ENCODE measurements at regions not wholly inside any gene's neighbourhood (a gene's known extent, or its start where the extent isn't known, plus 50 kb on each side); places are given as distances from the start of the nearest gene placed in this dataset.

DNA sequence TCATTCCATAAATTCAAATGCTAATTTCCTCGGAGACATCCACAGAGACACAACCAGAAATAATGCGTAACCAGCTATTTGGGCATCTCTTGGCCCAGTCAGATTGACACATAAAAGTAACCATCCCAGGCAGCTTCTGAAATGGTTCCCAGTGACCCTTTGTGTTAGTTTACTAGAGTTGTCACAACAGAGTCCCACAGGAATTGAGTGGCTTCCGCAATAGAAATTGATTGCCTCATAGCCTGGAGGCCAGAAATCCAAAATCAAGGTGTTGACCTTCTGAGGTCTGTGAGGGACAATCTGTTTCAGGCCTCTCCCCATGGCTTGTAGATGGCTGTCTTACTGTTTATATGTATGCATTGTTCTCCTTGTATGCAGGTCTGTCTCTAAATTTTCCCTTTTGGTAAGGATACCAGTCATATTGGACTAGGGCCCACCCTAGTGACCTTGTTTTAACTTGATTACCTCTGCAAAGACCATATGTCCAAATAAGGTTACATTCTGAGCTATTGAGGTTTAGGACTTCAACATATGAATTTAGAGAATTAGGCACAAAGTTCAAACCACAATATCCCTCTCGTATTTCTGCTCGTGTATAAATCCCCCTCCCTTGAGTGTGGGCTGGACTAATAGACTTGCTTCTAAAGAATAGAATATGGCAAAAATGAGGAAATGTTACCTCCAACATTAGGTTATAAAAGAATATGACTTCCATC, 78.2 kb upstream of the FGGY start:
- no peak for DNase-seq

DNA sequence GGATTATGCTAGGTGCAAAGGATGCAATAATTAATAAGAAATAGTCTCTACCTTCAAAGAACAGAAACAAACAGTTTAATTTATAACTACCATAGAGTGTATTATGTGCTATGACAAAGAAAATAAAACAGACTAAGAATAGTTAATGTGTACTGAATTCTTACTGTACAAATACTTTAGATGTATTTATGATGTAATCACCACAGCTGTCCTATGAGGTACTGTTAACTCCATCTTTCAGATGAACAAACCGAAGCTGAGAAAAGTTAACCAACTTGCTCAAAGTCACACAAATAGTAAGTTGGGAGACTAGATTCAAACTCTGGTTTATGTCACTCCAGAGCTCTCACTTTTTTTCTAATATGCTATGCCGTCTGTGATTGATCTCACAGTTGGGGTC, 77.0 kb upstream of the FGGY start:
- no peak for DNase-seq
- in situ Hi-C loops (cut with MboI; ENCODE audit: low pct_unique_long_range_greater_than_20kb, low sequenced_read_pairs) = no loop called here

More for the DNA sequence above, 78.2 kb upstream of the FGGY start:
- in situ Hi-C loops (cut with MboI; ENCODE audit: low pct_unique_long_range_greater_than_20kb, low sequenced_read_pairs) = no loop called here

DNA sequence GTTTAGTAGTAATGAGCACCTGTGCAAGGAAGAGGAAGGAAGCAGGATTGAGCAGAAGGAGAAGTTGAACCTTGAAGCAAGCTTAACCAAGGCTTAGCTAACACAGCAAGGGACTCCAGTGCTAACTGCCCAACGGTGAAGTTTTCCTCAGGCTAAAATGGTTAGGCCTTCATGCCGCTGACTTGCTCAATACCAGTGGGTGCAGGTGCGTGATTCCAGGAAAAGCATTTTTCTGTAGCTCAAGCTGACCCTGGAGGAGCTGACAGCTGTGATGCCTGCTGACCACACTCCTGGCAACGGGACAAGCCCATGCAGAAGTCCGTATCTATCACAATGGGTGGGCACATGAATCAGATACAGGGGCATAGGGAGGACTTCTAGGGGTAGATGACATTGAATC, 76.5 kb upstream of the FGGY start:
- peak; percentile 43 for DNase-seq
- in situ Hi-C loops (cut with MboI; ENCODE audit: low pct_unique_long_range_greater_than_20kb, low sequenced_read_pairs) = no loop called here

DNA sequence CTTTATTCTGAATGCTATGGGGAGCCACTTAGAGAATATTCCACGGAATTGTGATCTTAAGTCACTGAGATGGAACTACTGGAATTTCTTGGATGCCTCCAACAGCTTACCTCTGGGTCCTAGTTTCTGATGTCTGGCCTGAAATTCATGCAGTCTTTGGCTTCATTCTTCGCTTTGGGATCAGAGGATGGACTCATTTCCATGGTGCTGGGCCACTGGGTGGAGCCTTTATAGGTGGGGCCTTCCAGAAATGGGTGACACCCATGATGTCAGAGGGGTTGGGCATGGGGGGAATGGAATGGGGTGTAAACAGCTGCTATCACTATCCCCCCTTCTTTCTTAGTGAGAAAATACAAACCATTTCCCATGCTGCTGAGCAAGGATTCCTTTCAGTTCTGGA, 73.7 kb upstream of the FGGY start:
- in situ Hi-C loops (cut with MboI; ENCODE audit: low pct_unique_long_range_greater_than_20kb, low sequenced_read_pairs) = no loop called here
- no peak for DNase-seq

DNA sequence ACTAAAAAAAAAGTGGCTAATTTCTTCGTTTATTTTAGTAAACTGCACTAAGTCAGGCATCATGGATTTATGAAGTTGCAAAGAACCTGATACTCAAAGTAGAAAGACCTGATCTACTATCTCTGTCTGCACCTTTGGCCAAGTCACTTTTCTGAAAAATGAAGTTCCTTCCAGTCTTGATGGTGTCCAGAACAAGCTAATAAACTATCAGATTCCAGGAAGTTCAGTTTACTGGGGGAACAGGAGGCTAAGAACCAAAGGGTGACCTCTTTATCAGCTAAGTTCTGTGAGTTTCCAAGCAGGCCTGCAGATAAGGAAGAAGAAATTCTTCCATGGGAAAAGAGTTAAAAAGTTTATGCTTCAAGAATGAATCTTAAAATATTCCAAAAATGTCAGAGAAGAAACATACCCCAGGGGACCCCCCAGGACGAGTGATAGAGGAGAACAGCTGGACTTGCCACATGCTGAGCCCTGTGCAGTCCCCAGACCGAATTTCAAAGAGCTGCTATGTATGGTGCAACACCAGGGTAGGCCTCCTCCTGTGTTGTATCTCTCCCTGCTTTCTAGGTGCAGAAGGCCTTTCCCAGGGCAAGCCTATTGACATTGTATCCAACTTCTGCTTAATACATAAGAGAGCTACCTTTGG, 72.8 kb upstream of the FGGY start:
- in situ Hi-C loops (cut with MboI; ENCODE audit: low pct_unique_long_range_greater_than_20kb, low sequenced_read_pairs) = no loop called here
- no peak for DNase-seq

DNA sequence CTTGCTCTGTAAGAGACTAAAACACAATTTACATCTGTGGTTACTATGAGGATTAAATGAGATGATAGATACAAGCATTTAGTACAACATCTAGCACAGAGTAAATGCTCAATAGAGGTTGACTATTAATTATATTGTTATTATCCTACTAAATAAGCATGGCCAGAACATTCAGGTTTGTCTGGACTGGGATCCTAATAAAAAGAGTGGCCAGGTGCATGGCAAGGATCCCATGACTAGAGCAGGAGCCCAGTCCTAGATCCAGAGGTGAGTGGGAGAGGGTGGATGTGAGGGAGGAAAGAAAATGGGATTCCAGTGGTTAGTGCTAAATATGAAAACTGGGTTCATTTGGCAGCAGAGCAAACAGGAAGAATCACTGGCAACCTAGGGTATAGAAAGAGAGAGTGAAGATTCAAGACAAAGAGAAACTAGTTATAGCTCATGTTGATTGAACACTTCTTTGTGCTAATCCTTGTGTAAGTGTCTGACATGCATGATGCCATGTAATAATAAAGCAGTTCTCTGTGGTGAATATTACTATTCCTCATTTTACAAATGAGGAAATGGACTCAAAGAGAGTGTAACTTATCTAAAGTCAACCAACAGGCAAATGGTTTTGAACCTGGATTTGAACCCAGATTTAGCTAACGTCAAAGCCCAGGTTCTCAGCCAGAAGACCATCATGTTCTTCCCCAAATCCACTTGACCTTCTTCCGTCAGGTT, 71.1 kb upstream of the FGGY start:
- no peak for DNase-seq
- in situ Hi-C loops (cut with MboI; ENCODE audit: low pct_unique_long_range_greater_than_20kb, low sequenced_read_pairs) = no loop called here

DNA sequence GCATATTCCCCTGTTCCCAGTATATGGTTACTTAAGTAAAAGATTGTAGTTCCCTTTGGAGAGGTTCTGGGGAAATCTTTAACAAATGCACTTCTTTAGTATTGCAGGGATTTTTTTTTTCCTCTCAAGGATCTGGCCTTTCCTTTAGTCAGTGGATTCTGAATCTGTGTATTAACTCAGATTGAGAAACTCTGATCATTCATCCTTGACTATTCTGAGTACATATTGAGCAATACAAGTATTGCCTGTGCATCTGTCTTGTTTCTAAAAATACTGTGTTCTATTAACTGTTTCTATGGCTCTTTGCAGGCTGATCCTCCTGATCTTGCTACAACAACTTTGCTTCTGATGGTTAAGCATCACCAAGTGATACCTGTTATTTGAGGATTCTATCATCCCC, 67.8 kb upstream of the FGGY start:
- in situ Hi-C loops (cut with MboI; ENCODE audit: low pct_unique_long_range_greater_than_20kb, low sequenced_read_pairs) = no loop called here
- DNase-seq = peak; percentile 5

DNA sequence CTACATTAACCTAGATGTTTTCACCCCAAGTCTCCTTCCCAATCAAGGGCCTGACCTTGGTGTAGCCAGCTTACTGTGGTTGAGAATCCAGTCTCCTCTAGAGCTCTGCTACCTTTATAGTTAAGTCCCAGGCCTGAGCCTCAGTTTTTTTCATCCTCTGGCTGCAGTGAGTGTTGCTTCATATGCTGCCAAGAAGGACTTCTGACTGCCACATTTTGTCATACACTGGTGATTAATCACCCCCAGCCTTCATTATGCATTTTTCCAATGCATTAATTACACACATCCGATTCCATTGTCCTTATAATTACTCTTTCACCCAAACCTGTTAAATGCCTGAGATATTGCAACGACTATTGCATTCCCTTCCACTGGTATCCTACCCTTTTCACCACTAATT, 66.3 kb upstream of the FGGY start:
- in situ Hi-C loops (cut with MboI; ENCODE audit: low pct_unique_long_range_greater_than_20kb, low sequenced_read_pairs) = no loop called here
- no peak for DNase-seq

DNA sequence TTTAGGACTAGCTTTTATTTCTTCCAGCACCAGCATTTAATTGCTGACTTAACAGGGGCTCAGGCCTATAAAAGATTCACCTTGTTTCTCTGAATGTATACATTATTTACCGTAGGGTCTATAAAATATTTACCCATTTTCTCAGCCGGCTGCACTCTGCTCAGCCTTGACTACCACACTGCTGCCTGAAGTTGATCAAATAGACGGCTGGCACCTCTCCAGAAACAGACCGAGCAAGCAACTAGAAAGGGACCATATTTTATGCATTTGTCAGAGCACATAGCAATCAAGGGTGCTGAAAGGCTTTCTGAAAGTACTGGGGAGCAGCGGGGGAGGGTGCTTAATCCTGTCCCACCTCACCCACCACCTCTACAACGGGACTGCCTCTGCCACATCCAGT, 64.7 kb upstream of the FGGY start:
- no peak for DNase-seq
- in situ Hi-C loops (cut with MboI; ENCODE audit: low pct_unique_long_range_greater_than_20kb, low sequenced_read_pairs) = no loop called here

DNA sequence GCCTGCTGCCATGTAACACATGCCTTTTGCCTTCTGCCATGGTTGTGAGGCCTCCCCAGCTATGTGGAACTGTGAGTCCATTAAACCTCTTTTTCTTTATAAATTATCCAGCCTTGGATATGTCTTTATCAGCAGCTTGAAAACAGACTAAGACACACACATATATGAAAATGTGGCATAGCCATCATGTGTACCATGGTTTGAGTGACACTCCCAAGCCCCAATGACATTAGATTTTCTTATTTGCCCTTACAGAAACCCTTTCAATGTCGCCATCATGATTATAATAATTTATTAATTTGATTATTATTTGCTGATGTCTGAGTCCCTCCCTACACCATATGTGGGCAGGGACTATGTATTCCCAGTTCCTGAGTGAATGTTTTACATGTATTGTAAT, 63.5 kb upstream of the FGGY start:
- no peak for DNase-seq
- in situ Hi-C loops (cut with MboI; ENCODE audit: low pct_unique_long_range_greater_than_20kb, low sequenced_read_pairs) = no loop called here

DNA sequence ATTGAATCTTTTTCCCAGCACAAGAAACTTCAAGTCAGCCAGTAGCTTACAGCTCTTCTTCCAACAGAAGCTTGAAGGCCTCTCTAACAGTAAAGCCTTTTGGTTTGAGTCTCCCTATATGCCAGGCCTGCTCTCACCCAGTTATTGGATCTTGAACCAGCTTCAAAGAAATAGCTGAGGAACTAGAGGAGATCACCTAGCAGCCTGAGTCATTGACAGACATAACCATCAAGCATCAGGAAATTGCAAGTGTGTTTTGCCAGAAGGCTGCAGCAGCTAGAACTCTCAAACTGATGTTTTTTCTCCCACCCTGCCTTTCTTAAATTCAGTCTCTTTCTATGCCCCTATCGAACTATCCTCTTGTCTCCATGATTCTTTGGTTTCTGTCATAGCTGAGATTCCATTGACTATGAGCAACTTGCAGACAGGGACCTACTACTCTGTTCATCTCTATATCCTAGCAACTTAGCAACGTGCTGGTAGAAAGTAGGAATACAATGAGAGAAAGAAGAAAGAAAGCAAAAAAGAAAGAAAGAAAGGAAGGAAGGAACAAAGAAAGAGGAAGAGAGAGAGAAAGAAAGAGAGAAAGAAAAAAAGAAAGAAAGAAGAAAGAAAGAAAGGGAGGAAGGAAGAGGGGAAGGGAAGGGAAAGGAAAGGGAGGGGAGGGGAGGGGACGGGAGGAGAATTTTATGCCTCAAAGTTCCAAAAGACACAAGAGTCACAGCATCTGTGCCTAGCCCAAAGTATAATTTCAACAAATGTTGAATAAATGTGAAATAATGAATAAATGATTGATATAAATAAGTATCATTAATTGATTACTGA, 60.0 kb upstream of the FGGY start:
- in situ Hi-C loops (cut with MboI; ENCODE audit: low pct_unique_long_range_greater_than_20kb, low sequenced_read_pairs) = no loop called here
- no peak for DNase-seq

DNA sequence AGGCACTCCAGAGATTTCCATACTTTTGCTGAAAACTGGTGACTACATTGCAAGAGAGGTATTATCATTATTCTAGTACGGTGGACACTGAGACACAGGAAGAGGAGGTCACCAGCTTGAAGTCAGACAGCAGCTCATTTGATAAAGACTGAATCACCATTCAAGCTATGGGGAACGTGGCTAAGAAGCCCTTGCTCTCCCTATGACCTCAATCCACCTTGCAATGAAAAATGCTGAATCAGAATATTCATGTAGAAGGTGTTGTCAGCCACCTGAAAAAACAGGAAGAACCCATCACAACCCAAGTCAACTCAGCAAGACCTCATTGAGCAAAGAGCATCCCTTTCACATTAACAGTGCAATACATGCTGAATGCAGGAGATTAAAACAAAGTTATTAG, 59.0 kb upstream of the FGGY start:
- no peak for DNase-seq

DNA sequence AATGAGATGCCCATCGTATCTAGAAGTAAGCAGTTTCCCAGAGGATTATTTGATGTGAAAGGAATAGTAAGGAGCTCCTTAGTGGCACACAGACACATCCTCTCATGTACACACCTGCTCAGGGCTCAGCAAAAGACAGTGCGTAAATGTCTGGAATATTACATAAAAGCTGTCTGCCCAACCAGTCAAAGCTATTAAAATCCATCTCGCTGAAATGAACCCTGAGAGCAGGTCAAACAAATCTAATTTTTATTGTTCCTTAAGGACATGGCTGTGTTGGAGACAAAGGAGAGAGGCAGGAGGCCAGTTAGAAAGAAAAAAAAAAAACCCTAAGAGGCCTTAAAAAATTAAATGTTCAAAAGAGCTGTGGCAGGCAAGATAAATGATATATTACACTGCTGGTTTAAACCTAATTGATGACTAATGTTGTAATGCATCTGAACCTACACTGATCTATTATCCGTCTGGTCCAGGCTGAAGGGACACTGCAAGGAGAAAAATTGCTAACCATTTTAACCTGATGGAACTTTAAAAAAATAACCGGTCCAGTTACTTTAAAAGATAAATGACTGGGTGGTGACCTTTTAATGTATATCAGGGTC, 58.5 kb upstream of the FGGY start:
- in situ Hi-C loops (cut with MboI; ENCODE audit: low pct_unique_long_range_greater_than_20kb, low sequenced_read_pairs) = no loop called here
- no peak for DNase-seq

More for the DNA sequence above, 59.0 kb upstream of the FGGY start:
- in situ Hi-C loops (cut with MboI; ENCODE audit: low pct_unique_long_range_greater_than_20kb, low sequenced_read_pairs) = no loop called here

DNA sequence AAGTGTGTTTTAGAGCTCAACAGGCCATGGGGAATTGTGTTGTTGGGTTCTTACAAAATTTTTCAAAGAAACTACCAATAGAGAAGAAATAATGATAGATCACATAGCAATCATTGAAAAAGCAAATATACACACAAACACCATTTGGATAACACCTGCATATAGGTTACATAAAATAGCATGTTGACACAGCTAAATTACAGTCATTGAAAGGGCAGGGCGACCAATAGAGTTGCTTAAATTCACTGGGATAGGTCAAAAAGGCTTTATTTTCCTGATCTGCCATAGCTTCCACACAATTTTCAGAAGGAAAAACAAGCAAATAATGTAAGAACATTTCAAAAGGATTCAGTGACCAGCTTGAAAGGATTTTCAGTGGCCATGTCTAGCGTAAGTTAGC, 57.9 kb upstream of the FGGY start:
- in situ Hi-C loops (cut with MboI; ENCODE audit: low pct_unique_long_range_greater_than_20kb, low sequenced_read_pairs) = no loop called here
- no peak for DNase-seq

DNA sequence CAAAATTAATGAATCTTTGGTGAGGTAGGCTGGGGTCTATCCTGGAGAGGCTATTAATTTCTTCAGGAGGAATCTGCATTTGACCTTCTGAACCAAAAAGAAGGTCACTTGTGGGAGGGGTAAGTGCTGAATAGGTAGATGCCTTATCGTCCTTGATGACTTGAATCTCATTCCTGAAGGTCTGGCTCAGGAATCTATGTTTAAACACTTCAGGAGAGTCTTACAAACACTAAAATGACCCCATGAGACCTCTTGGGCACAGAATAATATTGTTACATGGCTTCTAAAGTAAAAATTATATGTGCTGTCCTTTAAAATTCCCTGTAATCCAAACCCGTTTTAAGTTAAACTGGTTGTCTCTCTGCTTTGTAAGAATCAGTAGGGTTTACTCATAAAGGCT, 55.0 kb upstream of the FGGY start:
- in situ Hi-C loops (cut with MboI; ENCODE audit: low pct_unique_long_range_greater_than_20kb, low sequenced_read_pairs) = no loop called here
- no peak for DNase-seq

DNA sequence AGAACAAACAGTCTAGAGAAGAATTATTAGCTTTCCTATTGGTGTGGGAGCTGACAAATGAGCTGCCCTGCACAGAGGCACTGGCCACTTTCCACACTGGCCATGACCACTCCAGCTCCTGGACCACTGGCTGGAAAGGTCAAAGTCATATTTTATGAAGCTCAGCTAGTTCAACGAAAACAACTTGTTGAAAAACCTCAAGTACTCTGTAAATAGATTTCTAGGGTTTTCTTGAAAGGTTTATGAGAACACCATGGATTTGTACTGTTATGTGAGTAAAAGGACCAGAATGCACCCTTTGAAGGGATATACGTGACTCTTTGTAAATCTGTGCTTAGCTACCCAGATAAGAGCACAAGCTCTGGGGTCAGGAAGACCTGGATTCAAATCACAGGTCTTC, 54.5 kb upstream of the FGGY start:
- no peak for DNase-seq
- in situ Hi-C loops (cut with MboI; ENCODE audit: low pct_unique_long_range_greater_than_20kb, low sequenced_read_pairs) = no loop called here

DNA sequence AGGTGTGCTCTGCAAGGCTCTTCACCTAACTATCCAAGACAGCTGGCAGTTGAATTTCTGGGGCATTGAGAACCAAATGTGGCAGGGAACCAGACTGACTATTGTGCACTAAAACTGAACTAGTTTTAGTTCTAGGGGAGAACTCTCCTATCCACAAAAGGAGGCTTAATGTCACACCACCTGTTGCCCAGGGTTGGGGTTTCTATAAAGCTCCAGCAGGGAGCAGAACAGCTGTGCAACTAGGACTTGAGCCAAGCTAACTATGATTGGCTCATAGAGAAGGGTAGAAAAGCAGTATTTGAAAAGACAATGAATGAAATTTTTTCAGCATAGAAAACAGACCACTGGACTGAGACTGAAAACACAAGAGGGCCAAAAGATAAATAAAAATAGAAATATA, 53.3 kb upstream of the FGGY start:
- DNase-seq = no peak
- in situ Hi-C loops (cut with MboI; ENCODE audit: low pct_unique_long_range_greater_than_20kb, low sequenced_read_pairs) = no loop called here

DNA sequence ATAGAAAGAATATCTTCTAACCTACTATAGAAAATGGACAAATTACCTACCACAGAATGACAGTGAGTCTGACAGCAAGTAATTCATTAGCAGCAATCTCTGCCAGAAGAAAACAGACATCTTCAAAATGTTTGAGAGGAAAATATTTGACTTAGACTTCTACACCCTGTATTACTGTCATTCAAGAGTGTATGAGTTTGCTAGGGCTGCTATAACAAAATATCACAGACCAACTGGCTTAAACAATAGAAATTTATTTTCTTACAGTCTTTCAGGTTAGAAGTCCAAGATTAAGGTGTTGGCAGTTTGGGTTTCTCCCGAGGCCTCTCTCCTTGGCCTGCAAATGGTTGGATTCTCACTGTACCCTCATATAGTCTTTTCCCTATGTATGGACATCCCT, 52.9 kb upstream of the FGGY start:
- no peak for DNase-seq
- in situ Hi-C loops (cut with MboI; ENCODE audit: low pct_unique_long_range_greater_than_20kb, low sequenced_read_pairs) = no loop called here

DNA sequence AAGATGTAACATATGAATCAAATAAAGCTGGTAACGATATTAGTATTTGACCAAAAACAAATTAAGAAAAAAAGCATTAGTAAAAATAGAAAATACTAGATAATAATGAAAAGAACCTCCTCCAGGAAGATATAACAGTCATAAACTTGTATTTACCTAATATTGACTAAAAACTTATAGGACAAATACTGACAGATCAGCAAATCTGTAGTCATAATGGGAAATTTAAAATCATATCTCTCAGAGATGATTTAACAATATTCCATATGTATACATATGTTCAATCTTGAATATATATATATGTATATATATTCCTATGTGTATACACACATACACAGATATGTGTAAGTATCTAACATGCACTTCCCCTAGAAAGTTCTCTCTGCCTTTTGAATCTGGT, 52.0 kb upstream of the FGGY start:
- in situ Hi-C loops (cut with MboI; ENCODE audit: low pct_unique_long_range_greater_than_20kb, low sequenced_read_pairs) = no loop called here
- DNase-seq = no peak
